ENCODE measurements at regions not wholly inside any gene's neighbourhood (a gene's known extent, or its start where the extent isn't known, plus 50 kb on each side); places are given as distances from the start of the nearest gene placed in this dataset.
"Not testable (repeated sequence)": the region's sequence is repeated elsewhere in the genome, so short reads cannot be mapped to it uniquely, and the experiment has no call there.

GRCh38 chr11:67940440-67940839 lies 63.5 kb downstream of the UNC93B1 start:
- not testable (repeated sequence) for H3K27me3 ChIP-seq (ENCODE audit: insufficient read depth, insufficient read length); H3K36me3 ChIP-seq (ENCODE audit: insufficient read depth, insufficient read length, low read length); H3K4me1 ChIP-seq (ENCODE audit: insufficient read depth, insufficient read length); H3K4me3 ChIP-seq (ENCODE audit: insufficient read length, low read depth); H3K9me3 ChIP-seq (ENCODE audit: insufficient read depth, low read length); H3K9ac ChIP-seq (ENCODE audit: insufficient read length, low read depth); DNase-seq (ENCODE audit: low read depth, low spot score)

- H3K9ac ChIP-seq (ENCODE audit: insufficient read length, low read depth); DNase-seq (ENCODE audit: low read depth, low spot score); H3K9me3 ChIP-seq (ENCODE audit: insufficient read depth, low read length); H3K36me3 ChIP-seq (ENCODE audit: insufficient read depth, insufficient read length, low read length); H3K4me3 ChIP-seq (ENCODE audit: insufficient read length, low read depth); H3K27me3 ChIP-seq (ENCODE audit: insufficient read depth, insufficient read length); H3K4me1 ChIP-seq (ENCODE audit: insufficient read depth, insufficient read length): not testable (repeated sequence)
Measured at GRCh38 chr11:67938964-67939363, 64.9 kb downstream of the UNC93B1 start.

DNA sequence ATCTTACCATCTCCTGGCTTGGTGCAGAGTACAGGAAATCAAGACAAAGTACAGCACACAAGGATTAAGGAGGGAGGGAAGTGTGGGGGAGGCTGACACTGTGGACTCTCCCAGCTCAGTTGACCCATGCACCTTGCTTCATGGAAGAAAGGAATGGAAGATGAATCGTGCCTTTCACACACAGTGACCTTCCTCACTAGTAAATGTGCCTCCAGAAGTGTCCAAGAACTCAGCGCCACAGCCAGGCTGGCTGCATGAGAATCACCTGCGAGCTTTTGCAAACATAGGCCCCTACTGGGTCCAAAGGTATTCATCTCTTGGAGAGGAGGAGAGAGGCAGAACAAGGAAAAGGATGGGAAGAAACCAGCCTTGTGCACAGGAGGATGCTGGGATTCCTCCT lies 65.5 kb downstream of the UNC93B1 start:
- H3K9ac ChIP-seq (ENCODE audit: insufficient read length, low read depth); H3K27me3 ChIP-seq (ENCODE audit: insufficient read depth, insufficient read length); H3K36me3 ChIP-seq (ENCODE audit: insufficient read depth, insufficient read length, low read length); H3K4me3 ChIP-seq (ENCODE audit: insufficient read length, low read depth); H3K9me3 ChIP-seq (ENCODE audit: insufficient read depth, low read length); DNase-seq (ENCODE audit: low read depth, low spot score); H3K4me1 ChIP-seq (ENCODE audit: insufficient read depth, insufficient read length): not testable (repeated sequence)

GRCh38 chr11:67923565-67923964 lies 80.3 kb downstream of the UNC93B1 start:
- H3K9me3 ChIP-seq (ENCODE audit: insufficient read depth, low read length); H3K4me3 ChIP-seq (ENCODE audit: insufficient read length, low read depth); H3K27me3 ChIP-seq (ENCODE audit: insufficient read depth, insufficient read length); H3K4me1 ChIP-seq (ENCODE audit: insufficient read depth, insufficient read length); H3K36me3 ChIP-seq (ENCODE audit: insufficient read depth, insufficient read length, low read length); H3K9ac ChIP-seq (ENCODE audit: insufficient read length, low read depth): not testable (repeated sequence)
- DNase-seq (ENCODE audit: low read depth, low spot score): peak; percentile 18

GRCh38 chr11:67920546-67920945 lies 83.4 kb downstream of the UNC93B1 start:
- H3K36me3 ChIP-seq (ENCODE audit: insufficient read depth, insufficient read length, low read length); H3K9me3 ChIP-seq (ENCODE audit: insufficient read depth, low read length); H3K27me3 ChIP-seq (ENCODE audit: insufficient read depth, insufficient read length); DNase-seq (ENCODE audit: low read depth, low spot score); H3K4me1 ChIP-seq (ENCODE audit: insufficient read depth, insufficient read length); H3K9ac ChIP-seq (ENCODE audit: insufficient read length, low read depth); H3K4me3 ChIP-seq (ENCODE audit: insufficient read length, low read depth): not testable (repeated sequence)

GRCh38 chr11:67912184-67912583 lies 91.7 kb downstream of the UNC93B1 start:
- not testable (repeated sequence) for H3K4me1 ChIP-seq (ENCODE audit: insufficient read depth, insufficient read length); DNase-seq (ENCODE audit: low read depth, low spot score); H3K36me3 ChIP-seq (ENCODE audit: insufficient read depth, insufficient read length, low read length); H3K9me3 ChIP-seq (ENCODE audit: insufficient read depth, low read length); H3K9ac ChIP-seq (ENCODE audit: insufficient read length, low read depth); H3K4me3 ChIP-seq (ENCODE audit: insufficient read length, low read depth); H3K27me3 ChIP-seq (ENCODE audit: insufficient read depth, insufficient read length)

GRCh38 chr11:67911211-67911610 lies 92.7 kb downstream of the UNC93B1 start:
- not testable (repeated sequence) for H3K9ac ChIP-seq (ENCODE audit: insufficient read length, low read depth); H3K4me3 ChIP-seq (ENCODE audit: insufficient read length, low read depth); H3K4me1 ChIP-seq (ENCODE audit: insufficient read depth, insufficient read length)

GRCh38 chr11:67910803-67911202 lies 93.1 kb downstream of the UNC93B1 start:
- not testable (repeated sequence) for H3K9ac ChIP-seq (ENCODE audit: insufficient read length, low read depth); H3K27me3 ChIP-seq (ENCODE audit: insufficient read depth, insufficient read length); DNase-seq (ENCODE audit: low read depth, low spot score); H3K36me3 ChIP-seq (ENCODE audit: insufficient read depth, insufficient read length, low read length); H3K9me3 ChIP-seq (ENCODE audit: insufficient read depth, low read length); H3K4me3 ChIP-seq (ENCODE audit: insufficient read length, low read depth); H3K4me1 ChIP-seq (ENCODE audit: insufficient read depth, insufficient read length)

More at GRCh38 chr11:67911211-67911610, 92.7 kb downstream of the UNC93B1 start:
- not testable (repeated sequence) for DNase-seq (ENCODE audit: low read depth, low spot score); H3K9me3 ChIP-seq (ENCODE audit: insufficient read depth, low read length); H3K27me3 ChIP-seq (ENCODE audit: insufficient read depth, insufficient read length); H3K36me3 ChIP-seq (ENCODE audit: insufficient read depth, insufficient read length, low read length)

GRCh38 chr11:67906969-67907368 lies 96.9 kb downstream of the UNC93B1 start:
- H3K27me3 ChIP-seq (ENCODE audit: insufficient read depth, insufficient read length); H3K36me3 ChIP-seq (ENCODE audit: insufficient read depth, insufficient read length, low read length); DNase-seq (ENCODE audit: low read depth, low spot score); H3K4me1 ChIP-seq (ENCODE audit: insufficient read depth, insufficient read length); H3K4me3 ChIP-seq (ENCODE audit: insufficient read length, low read depth); H3K9me3 ChIP-seq (ENCODE audit: insufficient read depth, low read length); H3K9ac ChIP-seq (ENCODE audit: insufficient read length, low read depth): not testable (repeated sequence)

- not testable (repeated sequence) for H3K27me3 ChIP-seq (ENCODE audit: insufficient read depth, insufficient read length); H3K4me3 ChIP-seq (ENCODE audit: insufficient read length, low read depth); H3K36me3 ChIP-seq (ENCODE audit: insufficient read depth, insufficient read length, low read length); H3K9ac ChIP-seq (ENCODE audit: insufficient read length, low read depth); H3K9me3 ChIP-seq (ENCODE audit: insufficient read depth, low read length); H3K4me1 ChIP-seq (ENCODE audit: insufficient read depth, insufficient read length); DNase-seq (ENCODE audit: low read depth, low spot score)
Measured at GRCh38 chr11:67899462-67899861, 104.4 kb downstream of the UNC93B1 start.

- H3K27me3 ChIP-seq (ENCODE audit: insufficient read depth, insufficient read length); H3K36me3 ChIP-seq (ENCODE audit: insufficient read depth, insufficient read length, low read length); H3K9me3 ChIP-seq (ENCODE audit: insufficient read depth, low read length); DNase-seq (ENCODE audit: low read depth, low spot score); H3K4me1 ChIP-seq (ENCODE audit: insufficient read depth, insufficient read length); H3K9ac ChIP-seq (ENCODE audit: insufficient read length, low read depth); H3K4me3 ChIP-seq (ENCODE audit: insufficient read length, low read depth): not testable (repeated sequence)
Measured at GRCh38 chr11:67893487-67893886, 110.4 kb downstream of the UNC93B1 start.

GRCh38 chr11:67889646-67890045 lies 114.3 kb downstream of the UNC93B1 start:
- H3K4me1 ChIP-seq (ENCODE audit: insufficient read depth, insufficient read length); H3K27me3 ChIP-seq (ENCODE audit: insufficient read depth, insufficient read length); H3K9ac ChIP-seq (ENCODE audit: insufficient read length, low read depth); H3K9me3 ChIP-seq (ENCODE audit: insufficient read depth, low read length); H3K4me3 ChIP-seq (ENCODE audit: insufficient read length, low read depth); DNase-seq (ENCODE audit: low read depth, low spot score); H3K36me3 ChIP-seq (ENCODE audit: insufficient read depth, insufficient read length, low read length): not testable (repeated sequence)

GRCh38 chr11:67888056-67888455 lies 115.8 kb downstream of the UNC93B1 start:
- DNase-seq (ENCODE audit: low read depth, low spot score); H3K4me3 ChIP-seq (ENCODE audit: insufficient read length, low read depth); H3K9ac ChIP-seq (ENCODE audit: insufficient read length, low read depth); H3K27me3 ChIP-seq (ENCODE audit: insufficient read depth, insufficient read length); H3K36me3 ChIP-seq (ENCODE audit: insufficient read depth, insufficient read length, low read length); H3K4me1 ChIP-seq (ENCODE audit: insufficient read depth, insufficient read length); H3K9me3 ChIP-seq (ENCODE audit: insufficient read depth, low read length): not testable (repeated sequence)
